GM12891 (cell line): ENCODE measurements at regions not wholly inside any gene's neighbourhood (a gene's known extent, or its start where the extent isn't known, plus 50 kb on each side); places are given as distances from the start of the nearest gene placed in this dataset.

ENCODE experiments used
- POLR2A ChIP-seq: IDR thresholded peaks from 2 replicates; pipeline ENCODE4 v1.6.1; 2011; ENCODE audit warnings: low read depth, low read length, control low read depth
- POLR2AphosphoS5 ChIP-seq: IDR thresholded peaks from 2 replicates; pipeline ENCODE4 v1.6.1; 2011; ENCODE audit warnings: low read depth, low read length, control low read depth
- SPI1 ChIP-seq: IDR thresholded peaks from 2 replicates; pipeline ENCODE4 v1.6.1; 2011; ENCODE audit warnings: low read depth, low read length, control low read depth
- TAF1 ChIP-seq: IDR thresholded peaks from 2 replicates; pipeline ENCODE4 v1.6.1; 2011; ENCODE audit warnings: low read depth, low read length, control low read depth

DNA sequence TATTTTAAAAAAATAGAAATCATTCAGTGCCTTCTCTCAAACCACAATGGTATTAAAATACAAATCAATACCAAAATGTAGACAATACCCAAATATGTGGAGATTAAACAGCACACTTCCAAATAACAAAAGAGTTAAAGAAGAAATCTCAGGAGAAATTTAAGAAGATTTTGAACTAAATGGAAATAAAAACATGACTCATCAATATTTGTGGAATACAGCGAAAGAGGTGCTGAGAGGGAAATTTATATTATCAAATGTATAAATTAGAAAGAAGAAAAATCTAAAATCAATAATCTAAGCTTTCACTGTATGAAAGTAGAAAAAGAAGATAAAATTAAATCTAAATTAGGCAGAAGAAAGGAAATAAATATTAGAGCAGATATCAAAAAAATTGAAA lies 233.1 kb downstream of the RPIA start:
- TF ChIP-seq TAF1: no peak
- no peak for TF ChIP-seq SPI1
- TF ChIP-seq POLR2A: no peak
- no peak for TF ChIP-seq POLR2AphosphoS5
